ENCODE measurements at regions not wholly inside any gene's neighbourhood (a gene's known extent, or its start where the extent isn't known, plus 50 kb on each side); places are given as distances from the start of the nearest gene placed in this dataset.

DNA sequence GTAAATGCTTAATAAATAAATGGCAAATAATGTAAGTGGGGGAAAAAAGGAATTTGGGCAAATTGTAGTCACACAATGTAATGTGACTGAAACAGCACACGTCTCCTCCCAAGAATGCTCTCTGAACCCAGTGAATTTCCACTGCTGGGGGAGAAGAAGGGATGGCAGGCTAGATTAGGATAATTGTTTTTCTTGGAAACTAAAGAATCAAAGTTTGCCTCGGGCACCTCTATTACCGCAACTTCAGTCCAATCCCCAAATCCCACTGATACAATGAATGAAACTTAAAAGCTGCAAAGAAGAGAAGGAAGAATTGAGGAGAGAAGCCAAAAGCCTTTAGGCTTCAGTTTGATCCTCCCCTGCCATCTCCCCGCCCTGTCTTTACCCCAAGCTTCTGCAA is 423.2 kb upstream of the PAPPA start:
- TF ChIP-seq, protein P1, sequence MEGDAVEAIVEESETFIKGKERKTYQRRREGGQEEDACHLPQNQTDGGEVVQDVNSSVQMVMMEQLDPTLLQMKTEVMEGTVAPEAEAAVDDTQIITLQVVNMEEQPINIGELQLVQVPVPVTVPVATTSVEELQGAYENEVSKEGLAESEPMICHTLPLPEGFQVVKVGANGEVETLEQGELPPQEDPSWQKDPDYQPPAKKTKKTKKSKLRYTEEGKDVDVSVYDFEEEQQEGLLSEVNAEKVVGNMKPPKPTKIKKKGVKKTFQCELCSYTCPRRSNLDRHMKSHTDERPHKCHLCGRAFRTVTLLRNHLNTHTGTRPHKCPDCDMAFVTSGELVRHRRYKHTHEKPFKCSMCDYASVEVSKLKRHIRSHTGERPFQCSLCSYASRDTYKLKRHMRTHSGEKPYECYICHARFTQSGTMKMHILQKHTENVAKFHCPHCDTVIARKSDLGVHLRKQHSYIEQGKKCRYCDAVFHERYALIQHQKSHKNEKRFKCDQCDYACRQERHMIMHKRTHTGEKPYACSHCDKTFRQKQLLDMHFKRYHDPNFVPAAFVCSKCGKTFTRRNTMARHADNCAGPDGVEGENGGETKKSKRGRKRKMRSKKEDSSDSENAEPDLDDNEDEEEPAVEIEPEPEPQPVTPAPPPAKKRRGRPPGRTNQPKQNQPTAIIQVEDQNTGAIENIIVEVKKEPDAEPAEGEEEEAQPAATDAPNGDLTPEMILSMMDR (conservative IDR thresholded peaks at IDR 0.05 in 1 of 2, IDR thresholded peaks at IDR 0.05 in 1 of 2; ENCODE audit: extremely low read depth in 1 of 2, insufficient read depth in 1 of 2, low read depth in 1 of 2, low read length in 2 of 2): no peak
- TF ChIP-seq EZH2 (IDR thresholded peaks at IDR 0.05; ENCODE audit: borderline replicate concordance, low read length): no peak

All from mammary epithelial cell (primary cell).